ENCODE measurements at regions not wholly inside any gene's neighbourhood (a gene's known extent, or its start where the extent isn't known, plus 50 kb on each side); places are given as distances from the start of the nearest gene placed in this dataset.

- in situ Hi-C loops (cut with MboI; ENCODE audit: low sequenced_read_pairs) = no loop called here
These were observed 284.0 kb upstream of the RAB6C start for GRCh38 chr2:129695496-129695895.

GRCh38 chr2:129698593-129698992 is 280.9 kb upstream of the RAB6C start:
- in situ Hi-C loops (cut with MboI; ENCODE audit: low sequenced_read_pairs) = no loop called here

- in situ Hi-C loops (cut with MboI; ENCODE audit: low sequenced_read_pairs) = no loop called here
These were observed 279.5 kb upstream of the RAB6C start for GRCh38 chr2:129699781-129700573.

GRCh38 chr2:129702416-129703176 is 276.9 kb upstream of the RAB6C start:
- in situ Hi-C loops (cut with MboI; ENCODE audit: low sequenced_read_pairs) = no loop called here

GRCh38 chr2:129705085-129705484 is 274.4 kb upstream of the RAB6C start:
- in situ Hi-C loops (cut with MboI; ENCODE audit: low sequenced_read_pairs) = no loop called here

- in situ Hi-C loops (cut with MboI; ENCODE audit: low sequenced_read_pairs) = no loop called here
These were observed 271.7 kb upstream of the RAB6C start for GRCh38 chr2:129707800-129708199.

- in situ Hi-C loops (cut with MboI; ENCODE audit: low sequenced_read_pairs) = no loop called here
These were observed 271.1 kb upstream of the RAB6C start for GRCh38 chr2:129708221-129708967.

- in situ Hi-C loops (cut with MboI; ENCODE audit: low sequenced_read_pairs) = no loop called here
These were observed 270.2 kb upstream of the RAB6C start for GRCh38 chr2:129709001-129709955.

- in situ Hi-C loops (cut with MboI; ENCODE audit: low sequenced_read_pairs) = no loop called here
These were observed 269.4 kb upstream of the RAB6C start for GRCh38 chr2:129709956-129710598.

GRCh38 chr2:129710670-129711495 is 268.6 kb upstream of the RAB6C start:
- in situ Hi-C loops (cut with MboI; ENCODE audit: low sequenced_read_pairs) = no loop called here

- in situ Hi-C loops (cut with MboI; ENCODE audit: low sequenced_read_pairs) = no loop called here
These were observed 267.4 kb upstream of the RAB6C start for GRCh38 chr2:129711816-129712675.

GRCh38 chr2:129712676-129712985 is 266.8 kb upstream of the RAB6C start:
- in situ Hi-C loops (cut with MboI; ENCODE audit: low sequenced_read_pairs) = no loop called here

GRCh38 chr2:129713337-129713736 is 266.1 kb upstream of the RAB6C start:
- in situ Hi-C loops (cut with MboI; ENCODE audit: low sequenced_read_pairs) = no loop called here

- in situ Hi-C loops (cut with MboI; ENCODE audit: low sequenced_read_pairs) = no loop called here
These were observed 262.5 kb upstream of the RAB6C start for GRCh38 chr2:129716781-129717559.

- in situ Hi-C loops (cut with MboI; ENCODE audit: low sequenced_read_pairs) = no loop called here
These were observed 261.8 kb upstream of the RAB6C start for GRCh38 chr2:129717560-129718130.

- in situ Hi-C loops (cut with MboI; ENCODE audit: low sequenced_read_pairs) = no loop called here
These were observed 260.1 kb upstream of the RAB6C start for GRCh38 chr2:129719335-129719734.

GRCh38 chr2:129720360-129720759 is 259.1 kb upstream of the RAB6C start:
- in situ Hi-C loops (cut with MboI; ENCODE audit: low sequenced_read_pairs) = no loop called here

Measured in HL-60/S4 (cell line).